Prostate gland (tissue), 2 donors: ENCODE measurements at regions not wholly inside any gene's neighbourhood (a gene's known extent, or its start where the extent isn't known, plus 50 kb on each side); places are given as distances from the start of the nearest gene placed in this dataset.

Experiments used
- DNase-seq: peaks from one replicate; pipeline ENCODE4 v3.0.0-alpha.2; 2019; ENCODE audit warnings: low spot score
- H3K27ac ChIP-seq, 2 donors: fragments of 200-600 bp; sonication (generic); 2 replicates each; pipeline ENCODE4 v1.5.1; 2017 to 2019
- H3K27me3 ChIP-seq: fragments of 200-600 bp; sonication (generic); replicated peaks from 2 replicates; pipeline ENCODE4 v1.5.1; 2019; ENCODE audit not compliant: insufficient read depth
- H3K36me3 ChIP-seq, 2 donors: fragments of 200-600 bp; sonication (generic); 1 replicate in 1 of 2; 2 replicates in 1 of 2; pipeline versions ENCODE4 v1.5.1 to v1.8.1; 2017 to 2019
- H3K4me1 ChIP-seq: fragments of 200-600 bp; sonication (generic); replicated peaks from 2 replicates; pipeline ENCODE4 v1.5.1; 2019
- H3K4me3 ChIP-seq, 2 donors: fragments of 200-600 bp; sonication (generic); 2 replicates each; pipeline ENCODE4 v1.5.1; 2017 to 2019
- H3K9me3 ChIP-seq: fragments of 200-600 bp; sonication (generic); 2 replicates; pipeline ENCODE4 v1.5.1; 2017
- POLR2A ChIP-seq: fragments of 450-650 bp; IDR thresholded peaks from one replicate; pipeline ENCODE4 v1.6.1; 2016; ENCODE audit warnings: antibody characterized with exemption, mild to moderate bottlenecking
- POLR2AphosphoS5 ChIP-seq: sonication (generic); formaldehyde crosslinking; IDR thresholded peaks from one replicate; pipeline ENCODE4 v1.6.1; 2017; ENCODE audit warnings: antibody characterized with exemption
- WGBS: methylation state at CpG from one replicate; pipeline ENCODE4 v1.1.5; 2018; 5-methylcytosine and 5-hydroxymethylcytosine counted together
- intact Hi-C: fragments of 100-400 bp; cut with DNase I; formaldehyde crosslinking; loops from one replicate; pipeline ENCODE4 v1.14.2; 2022
- TF ChIP-seq, protein P1 (sequence below), 4 experiments: fragments of 200-600 bp in 2 of 4; fragments of 450-650 bp in 2 of 4; sonication (generic) in 2 of 4; IDR thresholded peaks; 1 replicate in 3 of 4; 2 replicates in 1 of 4; pipeline ENCODE4 v1.5.1; 2016 to 2019; ENCODE audit warnings: antibody characterized with exemption in 4 of 4, mild to moderate bottlenecking in 2 of 4, moderate library complexity in 2 of 4

DNA sequence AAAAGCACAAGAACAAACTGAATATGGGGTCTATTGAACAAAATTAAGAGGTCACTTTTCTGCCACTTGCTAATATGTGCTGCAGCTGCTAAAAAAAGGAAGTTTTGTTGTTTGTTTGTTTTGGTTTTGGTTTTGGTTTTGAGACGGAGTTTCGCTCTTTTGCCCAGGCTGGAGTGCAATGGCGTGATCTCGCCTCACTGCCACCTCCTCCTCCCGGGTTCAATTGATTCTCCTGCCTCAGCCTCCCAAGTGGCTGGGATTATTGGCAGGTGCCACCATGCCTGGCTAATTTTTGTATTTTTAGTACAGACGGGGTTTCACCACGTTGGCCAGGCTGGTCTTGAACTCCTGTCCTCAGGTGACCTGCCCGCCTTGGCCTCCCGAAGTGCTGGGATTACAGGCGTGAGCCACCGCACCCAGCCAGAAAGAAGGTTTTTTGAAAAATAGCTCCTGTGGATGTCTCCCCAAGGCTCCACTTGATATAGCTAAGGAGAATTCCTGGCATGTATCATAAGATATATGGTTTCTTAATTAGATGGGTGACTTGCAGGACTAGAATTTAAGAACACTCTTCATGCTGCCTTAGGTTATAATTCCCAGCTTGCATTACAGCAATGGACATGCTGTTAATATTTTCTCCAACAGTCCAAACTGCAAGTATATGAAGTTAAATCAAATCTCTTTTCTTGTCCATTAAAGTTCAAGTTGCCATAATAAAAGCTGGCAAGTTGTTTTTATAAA, 237.6 kb upstream of the AMIGO2 start:
- 73% methylated on average over 11 of the region's 11 CpGs for WGBS
- TF ChIP-seq POLR2A (no peak), POLR2AphosphoS5 (no peak)
- TF ChIP-seq, protein P1, sequence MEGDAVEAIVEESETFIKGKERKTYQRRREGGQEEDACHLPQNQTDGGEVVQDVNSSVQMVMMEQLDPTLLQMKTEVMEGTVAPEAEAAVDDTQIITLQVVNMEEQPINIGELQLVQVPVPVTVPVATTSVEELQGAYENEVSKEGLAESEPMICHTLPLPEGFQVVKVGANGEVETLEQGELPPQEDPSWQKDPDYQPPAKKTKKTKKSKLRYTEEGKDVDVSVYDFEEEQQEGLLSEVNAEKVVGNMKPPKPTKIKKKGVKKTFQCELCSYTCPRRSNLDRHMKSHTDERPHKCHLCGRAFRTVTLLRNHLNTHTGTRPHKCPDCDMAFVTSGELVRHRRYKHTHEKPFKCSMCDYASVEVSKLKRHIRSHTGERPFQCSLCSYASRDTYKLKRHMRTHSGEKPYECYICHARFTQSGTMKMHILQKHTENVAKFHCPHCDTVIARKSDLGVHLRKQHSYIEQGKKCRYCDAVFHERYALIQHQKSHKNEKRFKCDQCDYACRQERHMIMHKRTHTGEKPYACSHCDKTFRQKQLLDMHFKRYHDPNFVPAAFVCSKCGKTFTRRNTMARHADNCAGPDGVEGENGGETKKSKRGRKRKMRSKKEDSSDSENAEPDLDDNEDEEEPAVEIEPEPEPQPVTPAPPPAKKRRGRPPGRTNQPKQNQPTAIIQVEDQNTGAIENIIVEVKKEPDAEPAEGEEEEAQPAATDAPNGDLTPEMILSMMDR (IDR thresholded peaks at IDR 0.05) = no peak

DNA sequence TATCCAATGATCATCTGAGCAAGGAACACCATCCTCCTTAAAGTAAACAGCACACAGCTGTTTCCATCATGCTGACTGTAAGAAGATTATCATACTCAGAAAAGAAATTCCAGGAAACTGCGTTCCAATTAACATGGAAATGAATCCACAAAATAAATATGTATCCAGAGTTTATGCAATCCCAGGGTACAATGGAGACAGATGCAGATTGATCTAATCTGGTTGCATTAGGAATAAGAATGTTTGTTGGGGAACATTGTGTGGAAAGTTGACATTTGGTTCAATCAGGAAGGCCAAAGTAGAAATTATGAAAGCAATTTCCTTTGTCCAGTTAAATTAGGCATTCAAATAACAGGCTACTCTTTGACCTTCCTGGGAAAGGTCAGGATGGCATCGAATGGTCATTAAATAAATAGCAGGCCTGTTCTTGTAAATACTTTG, 236.9 kb upstream of the AMIGO2 start:
- intact Hi-C loops = no loop called here
- DNase-seq = no peak
- TF ChIP-seq, protein P1 (IDR thresholded peaks at IDR 0.05) = no peak
- TF ChIP-seq POLR2A = no peak
- no peak for TF ChIP-seq POLR2AphosphoS5
- WGBS = 39% methylated on average over 2 of the region's 2 CpGs
- Histone ChIP-seq H3K36me3 (no peaks in the 10 kb centered on the region), H3K4me1 (no peaks in the 10 kb centered on the region), H3K9me3 (no peaks in the 10 kb centered on the region), H3K4me3 (no peak overlapping the region), H3K27ac (no peak overlapping the region), H3K27me3 (no peaks in the 10 kb centered on the region)

More for the DNA sequence above, 237.6 kb upstream of the AMIGO2 start:
- Histone ChIP-seq H3K27me3 (no peaks in the 10 kb centered on the region), H3K9me3 (no peaks in the 10 kb centered on the region), H3K36me3 (no peaks in the 10 kb centered on the region), H3K4me1 (no peaks in the 10 kb centered on the region), H3K27ac (no peak overlapping the region), H3K4me3 (no peak overlapping the region)
- DNase-seq = no peak
- intact Hi-C loops = no loop called here

DNA sequence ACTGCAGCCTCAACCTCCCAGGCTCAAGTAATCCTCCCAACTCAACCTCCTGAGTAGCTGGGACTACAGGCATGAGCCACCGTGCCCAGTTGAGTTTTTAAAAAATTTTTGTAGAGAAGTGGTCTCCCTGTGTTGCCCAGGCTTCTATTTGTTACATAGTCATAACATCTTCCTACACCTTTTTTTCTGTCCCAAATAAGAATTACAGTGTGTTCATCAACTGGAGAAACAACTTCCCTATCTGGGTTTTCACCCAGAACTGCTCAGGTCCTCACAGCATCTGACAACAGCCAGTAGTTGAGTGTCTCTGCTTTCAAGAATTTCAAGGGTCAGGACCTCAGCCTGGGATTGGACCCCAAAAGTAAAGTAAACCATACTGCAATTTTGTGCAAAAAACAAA, 235.2 kb upstream of the AMIGO2 start:
- no peak for DNase-seq
- H3K27me3 ChIP-seq = no peaks in the 10 kb centered on the region
- WGBS = 96% methylated on average over 1 of the region's 1 CpG
- no peak for TF ChIP-seq POLR2AphosphoS5
- no peak for TF ChIP-seq POLR2A
- TF ChIP-seq, protein P1 (IDR thresholded peaks at IDR 0.05) = no peak
- H3K27ac ChIP-seq = no peak overlapping the region
- H3K4me1 ChIP-seq = no peaks in the 10 kb centered on the region
- H3K36me3 ChIP-seq = no peaks in the 10 kb centered on the region
- H3K4me3 ChIP-seq = no peak overlapping the region
- H3K9me3 ChIP-seq = no peaks in the 10 kb centered on the region
- intact Hi-C loops = no loop called here

DNA sequence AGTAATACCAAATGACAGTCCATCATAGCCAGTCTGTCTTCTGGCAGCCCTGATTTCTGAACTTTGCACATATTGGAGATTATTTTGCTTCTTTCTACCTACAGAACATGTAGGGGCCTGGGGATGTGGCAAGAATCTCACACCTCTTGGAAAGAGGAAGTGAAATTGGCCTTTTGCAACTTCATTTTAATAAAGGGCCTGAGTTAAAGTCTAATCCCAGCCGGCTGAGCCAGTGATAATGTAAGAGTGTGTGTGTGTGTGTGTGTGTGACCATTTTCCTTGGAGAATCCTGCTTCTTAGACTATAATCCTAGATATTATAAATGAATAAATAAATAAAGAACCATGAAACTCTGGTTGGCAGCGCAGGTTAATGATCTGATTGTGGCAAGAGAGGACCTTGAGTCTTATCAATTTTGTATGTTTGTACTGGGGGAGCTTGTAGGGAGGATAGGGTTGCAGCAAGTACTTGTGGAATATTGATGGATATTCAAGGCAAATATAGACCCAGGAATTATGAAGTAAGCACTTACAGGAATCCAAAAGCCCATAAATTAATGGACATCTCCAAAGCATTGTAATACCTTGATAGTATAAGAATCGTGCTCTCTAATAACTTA, 233.2 kb upstream of the AMIGO2 start:
- no peak overlapping the region for H3K4me3 ChIP-seq
- DNase-seq = no peak
- intact Hi-C loops = no loop called here
- no peaks in the 10 kb centered on the region for H3K9me3 ChIP-seq
- H3K36me3 ChIP-seq = no peaks in the 10 kb centered on the region
- H3K27me3 ChIP-seq = no peaks in the 10 kb centered on the region
- H3K27ac ChIP-seq = no peak overlapping the region
- WGBS = 72% methylated on average over 3 of the region's 3 CpGs
- H3K4me1 ChIP-seq = no peaks in the 10 kb centered on the region
- TF ChIP-seq POLR2AphosphoS5 (no peak), POLR2A (no peak)
- TF ChIP-seq, protein P1 (IDR thresholded peaks at IDR 0.05) = no peak

DNA sequence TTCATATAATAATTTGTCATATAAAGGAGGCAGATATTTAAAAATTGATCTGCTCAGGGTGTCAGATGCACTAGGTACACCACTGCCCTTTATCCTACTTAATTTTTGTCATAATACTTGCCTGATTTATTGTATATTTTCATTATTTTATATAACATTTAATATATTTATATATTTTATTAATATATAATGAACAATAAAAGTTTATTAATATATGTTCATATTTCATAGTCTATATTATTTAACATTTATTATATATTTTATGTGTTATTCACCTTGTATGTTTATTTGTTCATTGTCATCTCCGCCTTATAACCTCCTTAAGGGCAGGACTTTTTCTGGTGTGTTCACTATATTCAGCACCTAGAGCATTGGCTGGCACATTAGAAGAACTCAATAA, 232.4 kb upstream of the AMIGO2 start:
- H3K36me3 ChIP-seq = no peaks in the 10 kb centered on the region
- H3K27me3 ChIP-seq = no peaks in the 10 kb centered on the region
- TF ChIP-seq, protein P1 (IDR thresholded peaks at IDR 0.05) = no peak
- TF ChIP-seq POLR2A (no peak), POLR2AphosphoS5 (no peak)
- no peaks in the 10 kb centered on the region for H3K4me1 ChIP-seq
- WGBS = 91% methylated on average over 1 of the region's 1 CpG
- H3K4me3 ChIP-seq = no peak overlapping the region
- no peak overlapping the region for H3K27ac ChIP-seq
- H3K9me3 ChIP-seq = no peaks in the 10 kb centered on the region
- no peak for DNase-seq
- intact Hi-C loops = no loop called here
